HepG2 (cell line): ENCODE measurements at regions not wholly inside any gene's neighbourhood (a gene's known extent, or its start where the extent isn't known, plus 50 kb on each side); places are given as distances from the start of the nearest gene placed in this dataset.

Experiments used
- ATAC-seq: fragments of 200-7000 bp; cut with Tn5 transposase; 3 replicates; pipeline ENCODE4 v1.9.1; 2020; ENCODE audit warnings: mild to moderate bottlenecking, moderate library complexity
- BruUV-seq: library from RNA; stranded (reverse); fragments of 400-500 nt; replicated peaks from 2 replicates; lab custom pipeline; 2021; lab: Mats Ljungman, UMichigan
- CTCF ChIA-PET: fragments of 300-600 bp; formaldehyde crosslinking; extraction: SDS; loops from one replicate; lab custom pipeline; 2021; ENCODE audit warnings: low total read pairs, inconsistent platforms, low intra/inter-chr PET ratio; lab: Yijun Ruan, JAX
- POLR2A ChIA-PET: fragments of 350-600 bp; sonication (Branson Sonifier 250); formaldehyde crosslinking; loops from one replicate; lab custom pipeline; 2020; ENCODE audit warnings: antibody characterized with exemption, inconsistent platforms; lab: Yijun Ruan, JAX
- DNase-seq: peaks from one replicate; pipeline ENCODE4 v3.0.0-alpha.2; 2015; ENCODE audit warnings: low spot score
- FAIRE-seq: peaks from 3 replicates; lab custom pipeline; 2011; peaks lifted over from hg19 to GRCh38; lab: Jason Lieb, UNC
- H2AFZ ChIP-seq: one replicate; pipeline ENCODE4 v1.6.1; 2011; ENCODE audit warnings: low read length, inconsistent platforms
- H3K27ac ChIP-seq: fragments of 300-600 bp; 3 replicates; pipeline ENCODE4 v1.8.0; 2011; ENCODE audit warnings: mixed run types, mild to moderate bottlenecking, mixed read lengths, low read length, inconsistent platforms; ENCODE audit not compliant: insufficient read depth; ENCODE audit errors: extremely low read length
- H3K27me3 ChIP-seq, 2 experiments: fragments of 200-600 bp in 1 of 2; 2 replicates in 1 of 2; 3 replicates in 1 of 2; pipeline versions ENCODE4 v1.6.0 to v1.8.0; 2011; ENCODE audit warnings: low read length in 2 of 2, mild to moderate bottlenecking in 2 of 2, moderate library complexity in 2 of 2, inconsistent platforms in 1 of 2; ENCODE audit not compliant: insufficient read depth in 2 of 2, control insufficient read depth in 1 of 2
- H3K36me3 ChIP-seq, 2 experiments: fragments of 200-600 bp in 1 of 2; replicated peaks in 1 of 2; 2 replicates in 1 of 2; 3 replicates in 1 of 2; pipeline versions ENCODE4 v1.5.1 to v1.8.0; 2011; ENCODE audit warnings: low read length in 2 of 2, inconsistent platforms in 1 of 2; ENCODE audit not compliant: insufficient read depth in 2 of 2, control insufficient read depth in 1 of 2
- H3K4me1 ChIP-seq: 2 replicates; pipeline ENCODE4 v1.5.1; 2012; ENCODE audit warnings: low read length, inconsistent platforms; ENCODE audit not compliant: insufficient read depth
- H3K4me2 ChIP-seq: 2 replicates; pipeline ENCODE4 v1.6.0; 2011; ENCODE audit warnings: low read depth, low read length, inconsistent platforms
- H3K4me3 ChIP-seq, 3 experiments: fragments of 200-600 bp in 1 of 3; sonication (generic), shearing (Covaris generic) in 1 of 3; replicated peaks in 1 of 3; 2 replicates each; pipeline ENCODE4 v1.5.1; 2011 to 2016; ENCODE audit warnings: low read length in 3 of 3, inconsistent platforms in 2 of 3, low read depth in 2 of 3, mild to moderate bottlenecking in 2 of 3, control low read depth in 1 of 3, mixed read lengths in 1 of 3; ENCODE audit not compliant: insufficient read depth in 1 of 3
- H3K79me2 ChIP-seq: one replicate; pipeline ENCODE4 v1.6.1; 2011; ENCODE audit warnings: low read length, inconsistent platforms; ENCODE audit not compliant: insufficient read depth
- H3K9ac ChIP-seq: 2 replicates; pipeline ENCODE4 v1.6.0; 2011; ENCODE audit warnings: mild to moderate bottlenecking, low read depth, low read length, inconsistent platforms; ENCODE audit not compliant: insufficient read depth
- H3K9me3 ChIP-seq: 2 replicates; pipeline ENCODE4 v1.5.1; 2012; ENCODE audit warnings: mild to moderate bottlenecking, low read length
- H4K20me1 ChIP-seq: 2 replicates; pipeline ENCODE4 v1.6.0; 2011; ENCODE audit warnings: inconsistent platforms, mild to moderate bottlenecking, low read length, moderate library complexity; ENCODE audit not compliant: insufficient read depth
- DZIP1 ChIP-seq: sonication (generic); formaldehyde crosslinking; IDR thresholded peaks from 2 replicates; pipeline ENCODE4 v1.5.0; 2020; ENCODE audit warnings: mild to moderate bottlenecking, missing genetic modification reagents
- EEA1 ChIP-seq: sonication (generic); formaldehyde crosslinking; IDR thresholded peaks from 2 replicates; pipeline ENCODE4 v1.5.1; 2020; ENCODE audit warnings: mild to moderate bottlenecking, missing genetic modification reagents, borderline replicate concordance
- GLI4 ChIP-seq: sonication (generic); formaldehyde crosslinking; IDR thresholded peaks from 2 replicates; pipeline ENCODE4 v1.5.1; 2020; ENCODE audit warnings: missing genetic modification reagents, mild to moderate bottlenecking, moderate library complexity, borderline replicate concordance
- GMEB1 ChIP-seq: sonication (generic); formaldehyde crosslinking; IDR thresholded peaks from 2 replicates; pipeline ENCODE4 v1.5.1; 2020; ENCODE audit warnings: missing genetic modification reagents, mild to moderate bottlenecking, borderline replicate concordance
- HMG20B ChIP-seq: conservative IDR thresholded peaks from 2 replicates; pipeline ENCODE4 v1.6.1; 2016; ENCODE audit warnings: missing genetic modification reagents, missing compliant biosample characterization
- PRDM15 ChIP-seq: sonication (generic); formaldehyde crosslinking; IDR thresholded peaks from 2 replicates; pipeline ENCODE4 v1.4.0; 2020; ENCODE audit warnings: missing genetic modification reagents
- THAP11 ChIP-seq: IDR thresholded peaks from 2 replicates; pipeline ENCODE4 v1.6.1; 2016; ENCODE audit warnings: missing biosample characterization, missing genetic modification reagents
- ZFY ChIP-seq: sonication (generic); formaldehyde crosslinking; IDR thresholded peaks from 2 replicates; pipeline ENCODE4 v1.4.0; 2020; ENCODE audit warnings: missing genetic modification reagents
- ZHX1 ChIP-seq: sonication (generic); formaldehyde crosslinking; IDR thresholded peaks from 2 replicates; pipeline ENCODE4 v1.8.1; 2022; ENCODE audit warnings: low read depth, mild to moderate bottlenecking, missing genetic modification reagents
- WGBS: methylation state at CpG from one replicate; pipeline ENCODE4 v1.1.6; 2017; ENCODE audit warnings: low lambda C conversion rate; 5-methylcytosine and 5-hydroxymethylcytosine counted together
- in situ Hi-C: cut with HindIII; loops from 2 replicates; pipeline ENCODE4 v1.10.0; 2017; ENCODE audit warnings: low pct_unique_long_range_greater_than_20kb; ENCODE audit not compliant: extremely low pct_ligation_motif_present
- intact Hi-C: fragments of 100-400 bp; cut with micrococcal nuclease; formaldehyde crosslinking; loops from one replicate; pipeline ENCODE4 v1.10.0; 2022; ENCODE audit not compliant: unreplicated experiment

- H2AFZ ChIP-seq = no peak overlapping the region
- intact Hi-C loops (no loop called here), in situ Hi-C loops (no loop called here)
- FAIRE-seq (no peak), ATAC-seq (no peak), DNase-seq (no peak)
- no peaks in the 10 kb centered on the region for H3K9me3 ChIP-seq
- ChIA-PET CTCF (no interaction called here), POLR2A (no interaction called here)
- H3K79me2 ChIP-seq = no peaks in the 10 kb centered on the region
- H3K36me3 ChIP-seq = no peaks in the 10 kb centered on the region
- no peak overlapping the region for H3K27ac ChIP-seq
- TF ChIP-seq ZHX1 (CRISPR knock-in tag) (no peak), THAP11 (no peak), EEA1 (CRISPR knock-in tag) (no peak), PRDM15 (CRISPR knock-in tag) (no peak), ZFY (no peak), DZIP1 (no peak), HMG20B (CRISPR knock-in tag) (no peak), GLI4 (CRISPR knock-in tag) (no peak), GMEB1 (CRISPR knock-in tag) (no peak)
- H4K20me1 ChIP-seq = no peaks in the 10 kb centered on the region
- no peak overlapping the region for H3K4me3 ChIP-seq
- H3K4me2 ChIP-seq = no peak overlapping the region
- H3K27me3 ChIP-seq = peaks cover 3 to 23% of the 10 kb centered on the region in 2 experiments; a peak in 3 of 5 replicates
- 70% methylated on average over 7 of the region's 8 CpGs for WGBS
- no peak overlapping the region for H3K9ac ChIP-seq
- no peaks in the 10 kb centered on the region for H3K4me1 ChIP-seq
- no TSS peak for BruUV-seq
These were observed 241.4 kb downstream of the MYCN start for GRCh38 chr2:16181741-16182090.
